Glutamatergic neuron (in vitro differentiated cells): ENCODE measurements at regions not wholly inside any gene's neighbourhood (a gene's known extent, or its start where the extent isn't known, plus 50 kb on each side); places are given as distances from the start of the nearest gene placed in this dataset.
"Not testable (repeated sequence)": the region's sequence is repeated elsewhere in the genome, so short reads cannot be mapped to it uniquely, and the experiment has no call there.

Experiments used
- DNase-seq: peaks from one replicate; pipeline ENCODE4 v3.0.0; 2022
- H3K27ac Mint-ChIP-seq: one replicate; pipeline ENCODE4 v1.8.0; 2020; ENCODE audit warnings: mild to moderate bottlenecking, mixed read lengths, inconsistent platforms; ENCODE audit not compliant: unreplicated experiment
- H3K27me3 Mint-ChIP-seq: one replicate; pipeline ENCODE4 v1.8.0; 2020; ENCODE audit warnings: mild to moderate bottlenecking, moderate library complexity, mixed read lengths, inconsistent platforms; ENCODE audit not compliant: unreplicated experiment
- H3K36me3 Mint-ChIP-seq: one replicate; pipeline ENCODE4 v1.8.0; 2020; ENCODE audit warnings: mild to moderate bottlenecking, mixed read lengths, inconsistent platforms; ENCODE audit not compliant: unreplicated experiment
- H3K4me1 Mint-ChIP-seq: one replicate; pipeline ENCODE4 v1.8.0; 2020; ENCODE audit warnings: mild to moderate bottlenecking, low read depth, mixed read lengths, inconsistent platforms; ENCODE audit not compliant: unreplicated experiment
- H3K4me3 Mint-ChIP-seq: one replicate; pipeline ENCODE4 v1.8.0; 2020; ENCODE audit warnings: mild to moderate bottlenecking, mixed read lengths, inconsistent platforms; ENCODE audit not compliant: unreplicated experiment
- H3K9me3 Mint-ChIP-seq: one replicate; pipeline ENCODE4 v1.8.0; 2020; ENCODE audit warnings: mild to moderate bottlenecking, moderate library complexity, mixed read lengths, inconsistent platforms; ENCODE audit not compliant: unreplicated experiment
- TF ChIP-seq, protein P1 (sequence below): fragments of 200-600 bp; sonication (generic); IDR thresholded peaks from one replicate; pipeline ENCODE4 v1.5.0; 2021; ENCODE audit not compliant: partially characterized antibody, unreplicated experiment

DNA sequence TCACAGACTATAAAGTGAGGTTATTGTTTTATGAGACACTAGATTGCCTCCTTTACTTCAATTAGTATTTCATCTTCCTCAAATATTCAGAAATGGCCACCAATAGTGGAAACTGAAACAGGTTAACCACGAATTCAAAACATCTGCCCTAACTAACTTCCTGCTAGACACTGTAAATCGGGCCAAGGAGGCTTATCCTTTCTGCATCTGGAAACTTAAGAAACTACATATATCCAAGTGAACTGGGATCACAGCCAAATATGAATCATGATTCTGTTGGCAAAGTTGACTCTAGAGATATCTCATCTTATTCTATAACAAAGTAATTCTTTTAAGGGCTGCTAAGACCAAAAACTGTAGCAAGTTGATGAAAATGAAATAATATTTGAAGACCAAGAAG lies 136.6 kb upstream of the ZC3H15 start:
- H3K4me3 Mint-ChIP-seq = no peak overlapping the region
- TF ChIP-seq, protein P1, sequence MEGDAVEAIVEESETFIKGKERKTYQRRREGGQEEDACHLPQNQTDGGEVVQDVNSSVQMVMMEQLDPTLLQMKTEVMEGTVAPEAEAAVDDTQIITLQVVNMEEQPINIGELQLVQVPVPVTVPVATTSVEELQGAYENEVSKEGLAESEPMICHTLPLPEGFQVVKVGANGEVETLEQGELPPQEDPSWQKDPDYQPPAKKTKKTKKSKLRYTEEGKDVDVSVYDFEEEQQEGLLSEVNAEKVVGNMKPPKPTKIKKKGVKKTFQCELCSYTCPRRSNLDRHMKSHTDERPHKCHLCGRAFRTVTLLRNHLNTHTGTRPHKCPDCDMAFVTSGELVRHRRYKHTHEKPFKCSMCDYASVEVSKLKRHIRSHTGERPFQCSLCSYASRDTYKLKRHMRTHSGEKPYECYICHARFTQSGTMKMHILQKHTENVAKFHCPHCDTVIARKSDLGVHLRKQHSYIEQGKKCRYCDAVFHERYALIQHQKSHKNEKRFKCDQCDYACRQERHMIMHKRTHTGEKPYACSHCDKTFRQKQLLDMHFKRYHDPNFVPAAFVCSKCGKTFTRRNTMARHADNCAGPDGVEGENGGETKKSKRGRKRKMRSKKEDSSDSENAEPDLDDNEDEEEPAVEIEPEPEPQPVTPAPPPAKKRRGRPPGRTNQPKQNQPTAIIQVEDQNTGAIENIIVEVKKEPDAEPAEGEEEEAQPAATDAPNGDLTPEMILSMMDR = no peak
- no peak overlapping the region for H3K27ac Mint-ChIP-seq
- H3K27me3 Mint-ChIP-seq = peaks cover 2% of the 10 kb centered on the region
- DNase-seq = no peak
- H3K4me1 Mint-ChIP-seq = no peaks in the 10 kb centered on the region
- H3K36me3 Mint-ChIP-seq = peaks cover 16% of the 10 kb centered on the region
- peaks cover 3% of the 10 kb centered on the region for H3K9me3 Mint-ChIP-seq

DNA sequence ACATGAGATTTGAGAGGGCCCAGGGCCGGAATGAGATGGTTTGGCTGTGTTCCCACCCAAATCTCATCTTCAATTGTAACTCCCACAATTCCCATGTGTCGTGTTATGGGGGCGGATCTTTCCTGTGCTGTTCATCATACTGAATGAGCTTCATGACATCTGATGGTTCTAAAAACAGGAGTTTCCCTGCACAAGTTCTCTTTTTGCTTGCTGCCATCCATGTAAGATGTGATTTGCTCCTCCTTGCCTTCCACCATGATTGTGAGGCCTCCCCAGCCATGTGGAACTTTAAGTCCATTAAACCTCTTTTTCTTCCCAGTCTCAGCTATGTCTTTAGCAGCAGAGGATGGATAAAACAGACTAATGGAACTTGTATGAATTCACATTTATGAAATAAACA lies 131.9 kb upstream of the ZC3H15 start:
- not testable (repeated sequence) for H3K4me1 Mint-ChIP-seq, DNase-seq, H3K27ac Mint-ChIP-seq, H3K9me3 Mint-ChIP-seq, H3K4me3 Mint-ChIP-seq, H3K27me3 Mint-ChIP-seq
- peaks cover 16% of the 10 kb centered on the region for H3K36me3 Mint-ChIP-seq

DNA sequence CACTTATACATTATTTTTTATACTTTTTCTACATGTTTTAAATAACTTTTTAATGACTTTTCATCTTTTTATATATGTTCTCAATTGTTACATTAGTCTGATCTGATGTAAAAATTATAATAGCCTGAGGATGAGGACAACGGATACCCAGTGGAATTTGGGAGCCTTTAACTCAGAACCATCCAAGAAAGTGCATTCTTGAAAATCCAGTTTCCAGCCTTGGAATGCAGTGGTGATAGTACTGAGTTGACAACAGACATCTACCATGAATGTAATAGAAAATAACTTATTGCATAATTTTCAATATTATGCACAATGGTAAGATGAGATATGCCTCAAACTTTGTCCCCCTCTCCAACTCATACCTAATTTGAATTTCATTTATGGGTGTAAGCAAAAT lies 120.7 kb upstream of the ZC3H15 start:
- DNase-seq = no peak
- Mint-ChIP-seq H3K27ac (no peak overlapping the region), H3K4me3 (no peak overlapping the region), H3K36me3 (no peaks in the 10 kb centered on the region), H3K9me3 (no peaks in the 10 kb centered on the region), H3K27me3 (no peaks in the 10 kb centered on the region), H3K4me1 (no peaks in the 10 kb centered on the region)
- TF ChIP-seq, protein P1 = no peak

DNA sequence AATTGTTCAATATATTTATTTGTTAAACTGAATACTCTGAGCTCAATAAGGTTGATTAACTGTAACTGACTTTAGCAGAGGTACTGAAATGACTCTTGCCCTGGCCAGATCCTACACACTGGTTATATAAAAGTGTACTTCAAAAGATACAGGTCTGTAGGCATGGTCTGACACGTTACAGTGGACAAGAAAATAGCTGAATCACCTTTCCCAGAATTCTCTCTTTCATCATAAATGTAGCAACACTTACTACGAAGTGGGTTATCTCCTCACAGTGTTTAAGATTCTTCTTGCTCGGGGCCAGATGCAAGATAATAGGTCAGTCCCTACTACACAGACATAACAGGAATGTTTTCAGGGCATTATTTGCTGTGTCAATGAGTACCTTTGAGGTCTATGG lies 107.0 kb upstream of the ZC3H15 start:
- Mint-ChIP-seq H3K4me3 (no peak overlapping the region), H3K27ac (no peak overlapping the region), H3K36me3 (no peaks in the 10 kb centered on the region), H3K4me1 (no peaks in the 10 kb centered on the region), H3K9me3 (no peaks in the 10 kb centered on the region), H3K27me3 (no peaks in the 10 kb centered on the region)
- no peak for DNase-seq
- TF ChIP-seq, protein P1 = no peak

DNA sequence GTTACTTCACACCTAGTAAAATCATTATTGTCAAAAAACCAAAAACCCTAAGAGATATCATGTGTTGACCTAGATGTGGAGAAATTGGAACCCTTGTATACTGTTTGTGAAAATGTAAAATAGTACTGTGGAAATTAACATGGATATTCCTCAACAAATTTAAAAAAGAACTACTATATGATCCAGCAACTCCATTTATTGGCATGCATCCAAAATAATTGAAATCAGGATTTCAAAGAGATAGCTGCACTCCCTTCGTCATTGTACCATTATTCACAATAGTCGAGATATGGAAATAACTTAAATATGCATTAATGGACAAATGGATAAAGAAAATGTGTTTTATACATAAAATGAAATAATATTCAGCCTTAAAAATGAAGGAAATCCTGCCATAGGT lies 105.3 kb upstream of the ZC3H15 start:
- TF ChIP-seq, protein P1 = no peak

DNA sequence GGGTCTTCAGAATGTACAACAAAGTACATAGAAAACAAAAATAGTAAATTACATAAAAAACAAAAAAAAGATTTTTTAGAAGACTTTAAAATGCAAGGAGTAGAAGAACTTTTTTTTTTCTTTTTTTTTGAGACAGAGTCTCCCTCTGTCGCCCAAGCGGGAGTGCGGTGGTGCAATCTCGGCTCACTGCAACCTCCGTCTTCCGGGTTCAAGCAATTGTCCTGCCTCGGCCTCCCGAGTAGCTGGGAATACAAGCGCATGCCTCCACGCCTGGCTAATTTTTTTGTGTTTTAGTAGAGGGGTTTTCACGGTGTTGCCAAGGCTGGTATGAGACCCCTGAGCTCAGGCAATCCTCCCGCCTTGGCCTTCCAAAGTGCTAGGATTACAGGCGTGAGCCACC lies 104.5 kb upstream of the ZC3H15 start:
- no peak overlapping the region for H3K4me3 Mint-ChIP-seq
- no peak for DNase-seq

More for the DNA sequence above, 105.3 kb upstream of the ZC3H15 start:
- H3K4me1 Mint-ChIP-seq = no peaks in the 10 kb centered on the region
- H3K4me3 Mint-ChIP-seq = no peak overlapping the region
- H3K27ac Mint-ChIP-seq = no peak overlapping the region
- no peak for DNase-seq
- H3K36me3 Mint-ChIP-seq = peaks cover 8% of the 10 kb centered on the region
- no peaks in the 10 kb centered on the region for H3K27me3 Mint-ChIP-seq
- peaks cover 6% of the 10 kb centered on the region for H3K9me3 Mint-ChIP-seq

More for the DNA sequence above, 104.5 kb upstream of the ZC3H15 start:
- Mint-ChIP-seq H3K36me3 (peaks cover 8% of the 10 kb centered on the region), H3K4me1 (no peaks in the 10 kb centered on the region), H3K27me3 (no peaks in the 10 kb centered on the region), H3K27ac (no peak overlapping the region), H3K9me3 (peaks cover 9% of the 10 kb centered on the region)
- TF ChIP-seq, protein P1 = no peak
